Stomach smooth muscle (tissue), 2 donors: ENCODE measurements at regions not wholly inside any gene's neighbourhood (a gene's known extent, or its start where the extent isn't known, plus 50 kb on each side); places are given as distances from the start of the nearest gene placed in this dataset.

Source experiments
- H3K27ac ChIP-seq: one replicate; pipeline ENCODE4 v1.7.0; 2013; ENCODE audit warnings: mild to moderate bottlenecking, low read length, inconsistent platforms
- H3K27me3 ChIP-seq, 2 donors: one replicate each; pipeline ENCODE4 v1.7.0; 2013; ENCODE audit warnings: low read length in 2 of 2; ENCODE audit not compliant: insufficient read depth in 2 of 2, control insufficient read depth in 1 of 2
- H3K36me3 ChIP-seq, 2 donors: one replicate each; pipeline ENCODE4 v1.7.0; 2013; ENCODE audit warnings: low read length in 2 of 2; ENCODE audit not compliant: control insufficient read depth in 2 of 2, insufficient read depth in 2 of 2
- H3K4me1 ChIP-seq: one replicate; pipeline ENCODE4 v1.7.0; 2013; ENCODE audit warnings: low read length; ENCODE audit not compliant: control insufficient read depth, insufficient read depth
- H3K4me3 ChIP-seq, 2 donors: one replicate each; pipeline ENCODE4 v1.7.0; 2013; ENCODE audit warnings: low read length in 2 of 2
- H3K9ac ChIP-seq, 2 donors: one replicate each; pipeline ENCODE4 v1.7.0; 2013; ENCODE audit warnings: low read length in 2 of 2, mild to moderate bottlenecking in 1 of 2
- H3K9me3 ChIP-seq, 2 donors: one replicate each; pipeline ENCODE4 v1.7.0; 2013; ENCODE audit warnings: low read length in 2 of 2; ENCODE audit not compliant: control insufficient read depth in 2 of 2
- donor health status: healthy.
- donor health status: Pancreatic carcinoma.

DNA sequence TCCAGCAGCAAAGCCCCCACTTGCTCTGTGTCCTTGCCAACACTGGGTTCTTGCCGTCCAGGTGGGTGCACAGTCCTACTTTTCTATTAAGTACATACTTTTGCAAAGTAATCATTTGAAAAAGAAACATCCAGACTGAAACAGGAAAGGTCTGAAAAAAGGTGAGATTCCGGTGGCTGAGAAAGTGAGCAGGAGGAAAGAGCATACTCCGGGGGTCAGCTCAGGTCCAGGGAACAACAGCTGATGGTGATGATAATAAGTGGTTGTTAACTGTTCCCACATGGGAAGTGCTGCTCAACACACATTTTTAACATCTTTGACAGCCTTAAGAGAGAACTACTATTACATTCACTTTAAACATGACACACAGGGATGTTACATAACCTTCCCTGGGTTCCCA, 86.1 kb upstream of the UXS1 start:
- no peak overlapping the region for H3K27ac ChIP-seq
- no peaks in the 10 kb centered on the region for H3K36me3 ChIP-seq
- H3K27me3 ChIP-seq, result no peaks in the 10 kb centered on the region
- no peaks in the 10 kb centered on the region for H3K9me3 ChIP-seq
- peaks cover 52% of the 10 kb centered on the region for H3K4me1 ChIP-seq
- H3K9ac ChIP-seq, result no peak overlapping the region
- H3K4me3 ChIP-seq, result no peak overlapping the region

- no peak overlapping the region for H3K4me3 ChIP-seq
- H3K4me1 ChIP-seq, result peaks cover 34% of the 10 kb centered on the region
- no peaks in the 10 kb centered on the region for H3K27me3 ChIP-seq
- H3K9me3 ChIP-seq, result no peaks in the 10 kb centered on the region
- no peak overlapping the region for H3K27ac ChIP-seq
- no peaks in the 10 kb centered on the region for H3K36me3 ChIP-seq
- no peak overlapping the region for H3K9ac ChIP-seq
Observed at GRCh38 chr2:106278112-106278876, 84.2 kb upstream of the UXS1 start.

GRCh38 chr2:106277426-106277825, 83.3 kb upstream of the UXS1 start:
- Histone ChIP-seq H3K27me3 (no peaks in the 10 kb centered on the region), H3K4me1 (peaks cover 26% of the 10 kb centered on the region), H3K9me3 (no peaks in the 10 kb centered on the region)

GRCh38 chr2:106275971-106276370, 81.9 kb upstream of the UXS1 start:
- H3K9ac ChIP-seq, result no peak overlapping the region
- H3K9me3 ChIP-seq, result no peaks in the 10 kb centered on the region
- H3K4me1 ChIP-seq, result peaks cover 14% of the 10 kb centered on the region
- H3K36me3 ChIP-seq, result no peaks in the 10 kb centered on the region
- no peak overlapping the region for H3K4me3 ChIP-seq
- no peaks in the 10 kb centered on the region for H3K27me3 ChIP-seq
- no peak overlapping the region for H3K27ac ChIP-seq

More at GRCh38 chr2:106277426-106277825, 83.3 kb upstream of the UXS1 start:
- no peaks in the 10 kb centered on the region for H3K36me3 ChIP-seq
- no peak overlapping the region for H3K27ac ChIP-seq
- H3K9ac ChIP-seq, result no peak overlapping the region
- H3K4me3 ChIP-seq, result no peak overlapping the region

DNA sequence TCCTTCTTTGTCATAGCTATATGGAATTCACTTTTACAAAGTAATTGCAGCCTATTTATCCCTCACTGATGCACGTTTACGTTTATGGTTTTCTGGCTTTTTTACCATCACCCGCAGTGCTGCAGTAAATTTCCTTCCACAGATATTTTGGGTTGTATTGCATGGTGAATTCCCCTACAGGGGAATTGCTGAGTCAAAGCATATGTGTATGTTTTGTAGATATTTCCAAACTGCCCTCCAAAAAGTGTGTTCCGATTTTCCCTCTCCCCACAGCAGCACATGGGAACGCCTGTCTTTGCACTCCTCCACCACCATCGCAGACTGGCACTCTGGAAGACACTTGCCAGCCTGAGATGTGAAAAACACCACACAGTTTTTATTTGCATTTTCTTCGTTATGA, 80.6 kb upstream of the UXS1 start:
- no peak overlapping the region for H3K9ac ChIP-seq
- H3K4me3 ChIP-seq, result no peak overlapping the region
- H3K27me3 ChIP-seq, result peaks cover 0 to 3% of the 10 kb centered on the region in 2 donors
- H3K36me3 ChIP-seq, result no peaks in the 10 kb centered on the region
- peaks cover 7% of the 10 kb centered on the region for H3K4me1 ChIP-seq
- H3K27ac ChIP-seq, result no peak overlapping the region
- H3K9me3 ChIP-seq, result no peaks in the 10 kb centered on the region

DNA sequence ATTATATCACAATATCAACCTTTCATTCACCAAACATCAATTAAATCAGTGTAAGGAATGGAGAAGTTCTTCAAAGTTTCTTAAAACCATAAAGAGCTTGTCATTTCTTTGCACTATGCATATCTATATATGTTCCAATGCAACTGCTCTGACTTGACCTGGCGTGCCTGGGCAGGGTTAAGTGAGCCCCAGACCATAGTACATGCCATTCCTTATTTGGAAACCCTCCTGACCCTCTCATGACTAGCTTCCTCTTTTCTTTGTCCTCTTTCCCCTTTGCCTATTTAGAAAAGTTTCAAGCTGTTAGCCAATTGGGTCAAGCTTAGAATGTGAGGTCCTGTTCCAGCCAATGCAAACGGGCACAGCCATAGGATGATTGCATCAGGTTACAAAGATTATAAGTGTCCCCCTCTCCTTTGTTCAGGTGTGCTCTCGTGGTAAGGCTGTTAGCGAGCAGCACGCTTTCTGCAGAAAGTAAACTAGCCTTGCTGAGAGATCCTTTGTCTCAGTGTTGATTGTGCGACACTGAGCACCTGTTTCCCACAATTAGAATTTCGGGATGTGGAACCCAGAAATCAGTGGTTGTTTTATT, 78.2 kb upstream of the UXS1 start:
- Histone ChIP-seq H3K9me3 (no peaks in the 10 kb centered on the region), H3K4me3 (no peak overlapping the region), H3K9ac (no peak overlapping the region), H3K27ac (no peak overlapping the region), H3K4me1 (peaks cover 3% of the 10 kb centered on the region), H3K27me3 (peaks cover 0 to 4% of the 10 kb centered on the region in 2 donors), H3K36me3 (no peaks in the 10 kb centered on the region)

- peak overlapping the region; percentile 35 to 77 for H3K4me3 ChIP-seq
- H3K4me1 ChIP-seq, result peaks cover 3% of the 10 kb centered on the region
- H3K9me3 ChIP-seq, result no peaks in the 10 kb centered on the region
- no peaks in the 10 kb centered on the region for H3K36me3 ChIP-seq
- H3K27me3 ChIP-seq, result peaks cover 0 to 4% of the 10 kb centered on the region in 2 donors
- H3K9ac ChIP-seq, result no peak overlapping the region
- no peak overlapping the region for H3K27ac ChIP-seq
Observed at GRCh38 chr2:106270471-106270891, 76.4 kb upstream of the UXS1 start.

- Histone ChIP-seq H3K27me3 (peaks cover 0 to 4% of the 10 kb centered on the region in 2 donors), H3K36me3 (no peaks in the 10 kb centered on the region), H3K27ac (no peak overlapping the region), H3K9ac (no peak overlapping the region), H3K4me3 (peak overlapping the region; percentile 35 to 77), H3K9me3 (no peaks in the 10 kb centered on the region), H3K4me1 (peaks cover 3% of the 10 kb centered on the region)
Observed at GRCh38 chr2:106269591-106270291, 75.6 kb upstream of the UXS1 start.

- H3K4me3 ChIP-seq, result no peak overlapping the region
- no peaks in the 10 kb centered on the region for H3K9me3 ChIP-seq
- peaks cover 3% of the 10 kb centered on the region for H3K4me1 ChIP-seq
- no peak overlapping the region for H3K9ac ChIP-seq
- no peaks in the 10 kb centered on the region for H3K36me3 ChIP-seq
- peaks cover 0 to 4% of the 10 kb centered on the region in 2 donors for H3K27me3 ChIP-seq
- no peak overlapping the region for H3K27ac ChIP-seq
Observed at GRCh38 chr2:106267997-106268396, 73.9 kb upstream of the UXS1 start.

- Histone ChIP-seq H3K36me3 (no peaks in the 10 kb centered on the region), H3K4me1 (no peaks in the 10 kb centered on the region), H3K9ac (no peak overlapping the region), H3K27me3 (no peaks in the 10 kb centered on the region), H3K9me3 (no peaks in the 10 kb centered on the region), H3K27ac (no peak overlapping the region), H3K4me3 (no peak overlapping the region)
Observed at GRCh38 chr2:106261871-106262321, 67.8 kb upstream of the UXS1 start.
